Fibroblast of pulmonary artery (primary cell): ENCODE measurements at regions not wholly inside any gene's neighbourhood (a gene's known extent, or its start where the extent isn't known, plus 50 kb on each side); places are given as distances from the start of the nearest gene placed in this dataset.

Experiments used
- DNase-seq: peaks from one replicate; pipeline ENCODE4 v3.0.0-alpha.2; 2010; ENCODE audit warnings: low read depth
- H3K4me3 ChIP-seq: replicated peaks from 2 replicates; pipeline ENCODE4 v1.5.1; 2011; ENCODE audit warnings: low read depth, mild to moderate bottlenecking, control low read depth, low read length, moderate library complexity
- TF ChIP-seq, protein P1 (sequence below): IDR thresholded peaks from 2 replicates; pipeline ENCODE4 v1.5.1; 2011; ENCODE audit warnings: mild to moderate bottlenecking, control low read depth, low read length, inconsistent platforms; ENCODE audit errors: missing control alignments

GRCh38 chr4:3703677-3704521, 62.3 kb upstream of the ADRA2C start:
- TF ChIP-seq, protein P1, sequence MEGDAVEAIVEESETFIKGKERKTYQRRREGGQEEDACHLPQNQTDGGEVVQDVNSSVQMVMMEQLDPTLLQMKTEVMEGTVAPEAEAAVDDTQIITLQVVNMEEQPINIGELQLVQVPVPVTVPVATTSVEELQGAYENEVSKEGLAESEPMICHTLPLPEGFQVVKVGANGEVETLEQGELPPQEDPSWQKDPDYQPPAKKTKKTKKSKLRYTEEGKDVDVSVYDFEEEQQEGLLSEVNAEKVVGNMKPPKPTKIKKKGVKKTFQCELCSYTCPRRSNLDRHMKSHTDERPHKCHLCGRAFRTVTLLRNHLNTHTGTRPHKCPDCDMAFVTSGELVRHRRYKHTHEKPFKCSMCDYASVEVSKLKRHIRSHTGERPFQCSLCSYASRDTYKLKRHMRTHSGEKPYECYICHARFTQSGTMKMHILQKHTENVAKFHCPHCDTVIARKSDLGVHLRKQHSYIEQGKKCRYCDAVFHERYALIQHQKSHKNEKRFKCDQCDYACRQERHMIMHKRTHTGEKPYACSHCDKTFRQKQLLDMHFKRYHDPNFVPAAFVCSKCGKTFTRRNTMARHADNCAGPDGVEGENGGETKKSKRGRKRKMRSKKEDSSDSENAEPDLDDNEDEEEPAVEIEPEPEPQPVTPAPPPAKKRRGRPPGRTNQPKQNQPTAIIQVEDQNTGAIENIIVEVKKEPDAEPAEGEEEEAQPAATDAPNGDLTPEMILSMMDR: no peak
- no peak overlapping the region for H3K4me3 ChIP-seq
- DNase-seq: no peak

GRCh38 chr4:3703343-3703676, 62.9 kb upstream of the ADRA2C start:
- TF ChIP-seq, protein P1: no peak
- no peak overlapping the region for H3K4me3 ChIP-seq
- no peak for DNase-seq

GRCh38 chr4:3702561-3703221, 63.5 kb upstream of the ADRA2C start:
- DNase-seq: no peak
- no peak overlapping the region for H3K4me3 ChIP-seq
- TF ChIP-seq, protein P1: no peak

GRCh38 chr4:3701736-3702560, 64.2 kb upstream of the ADRA2C start:
- no peak for DNase-seq
- no peak overlapping the region for H3K4me3 ChIP-seq
- TF ChIP-seq, protein P1: no peak

DNA sequence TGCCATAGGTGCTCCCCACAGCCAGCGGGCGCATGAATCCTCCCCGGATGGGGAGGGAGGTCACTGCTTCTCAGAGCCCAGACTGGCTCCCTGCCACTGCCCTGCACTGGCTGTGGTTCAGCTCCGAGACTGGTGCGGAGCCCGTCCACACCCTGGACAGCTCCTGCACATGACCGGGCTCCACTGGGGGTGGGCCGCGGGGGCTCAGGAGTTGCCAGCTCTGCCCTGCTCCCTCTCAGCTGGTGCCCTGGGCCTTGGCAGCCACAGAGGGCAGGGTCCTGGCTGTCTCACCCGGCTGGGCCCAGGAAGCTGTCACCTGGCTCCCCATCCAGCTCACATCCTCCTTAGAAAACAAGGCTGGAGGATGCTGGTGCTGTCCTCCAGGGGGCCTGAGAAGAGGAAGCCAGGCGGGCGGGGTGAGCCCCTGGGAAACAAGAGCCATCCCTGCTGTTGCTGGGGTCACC, 64.9 kb upstream of the ADRA2C start:
- TF ChIP-seq, protein P1: no peak
- no peak overlapping the region for H3K4me3 ChIP-seq
- DNase-seq: no peak

DNA sequence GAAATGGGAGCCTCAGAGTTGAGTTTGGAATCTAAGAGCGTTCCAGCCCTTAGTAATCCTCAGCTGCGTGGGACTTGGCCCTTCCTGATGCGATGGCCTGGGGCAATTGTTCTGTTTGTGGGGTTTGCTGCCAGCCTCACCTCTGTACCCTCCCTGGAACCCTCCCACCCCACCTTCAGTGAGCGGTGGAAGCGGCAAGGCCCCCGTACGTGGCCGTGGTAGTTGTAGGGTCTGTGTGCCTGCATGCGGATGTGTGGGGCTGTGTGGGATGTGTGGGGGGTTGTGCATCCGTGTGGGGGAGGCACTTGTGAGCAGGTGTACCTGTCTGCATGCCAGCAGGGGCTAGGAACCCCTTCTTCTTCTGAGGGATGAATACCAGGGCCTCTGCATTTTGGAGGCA, 65.4 kb upstream of the ADRA2C start:
- DNase-seq: no peak
- TF ChIP-seq, protein P1: no peak
- H3K4me3 ChIP-seq: no peak overlapping the region
